Caco-2 (cell line): ENCODE measurements at regions not wholly inside any gene's neighbourhood (a gene's known extent, or its start where the extent isn't known, plus 50 kb on each side); places are given as distances from the start of the nearest gene placed in this dataset.

Source experiments
- BruUV-seq: library from RNA; stranded (reverse); fragments of 400-500 nt; replicated peaks from 2 replicates; lab custom pipeline; 2021; lab: Mats Ljungman, UMichigan
- CTCF ChIA-PET: fragments of 300-600 bp; sonication (Branson Sonifier 250); formaldehyde crosslinking; loops from one replicate; lab custom pipeline; 2022; ENCODE audit warnings: antibody characterized with exemption; lab: Charles Lee
- POLR2A ChIA-PET: fragments of 300-600 bp; sonication (Branson Sonifier 250); formaldehyde crosslinking; loops from one replicate; lab custom pipeline; 2022; ENCODE audit warnings: antibody characterized with exemption; lab: Charles Lee
- DNase-seq, 2 experiments: peaks; one replicate each; pipeline versions ENCODE4 v3.0.0 to v3.0.0-alpha.2; 2020 to 2022
- H3K27me3 ChIP-seq: replicated peaks from 2 replicates; pipeline ENCODE4 v1.6.0; 2011; ENCODE audit warnings: low read length; ENCODE audit not compliant: control insufficient read depth, insufficient read depth
- H3K36me3 ChIP-seq: 2 replicates; pipeline ENCODE4 v1.5.1; 2011; ENCODE audit warnings: low read length; ENCODE audit not compliant: control insufficient read depth, insufficient read depth
- H3K4me1 ChIP-seq: fragments of 250-450 bp; sonication (Bioruptor Pico); 2 replicates; pipeline ENCODE4 v1.5.1; 2020; ENCODE audit warnings: mild to moderate bottlenecking
- H3K4me3 ChIP-seq: 2 replicates; pipeline ENCODE4 v1.5.1; 2011; ENCODE audit warnings: low read depth, mild to moderate bottlenecking, control low read depth, low read length
- H3K9me3 ChIP-seq: fragments of 250-450 bp; sonication (Bioruptor Pico); 2 replicates; pipeline ENCODE4 v1.5.1; 2020; ENCODE audit warnings: mild to moderate bottlenecking, moderate library complexity
- H3K27ac Mint-ChIP-seq: one replicate; pipeline ENCODE4 v1.8.0; 2022; ENCODE audit warnings: mixed read lengths; ENCODE audit not compliant: unreplicated experiment
- H3K27me3 Mint-ChIP-seq: one replicate; pipeline ENCODE4 v1.8.0; 2022; ENCODE audit warnings: mixed read lengths; ENCODE audit not compliant: insufficient read depth, unreplicated experiment
- H3K36me3 Mint-ChIP-seq: one replicate; pipeline ENCODE4 v1.8.0; 2022; ENCODE audit warnings: mild to moderate bottlenecking, mixed read lengths; ENCODE audit not compliant: insufficient read depth, unreplicated experiment
- H3K4me1 Mint-ChIP-seq: one replicate; pipeline ENCODE4 v1.8.0; 2022; ENCODE audit warnings: low read depth, mixed read lengths; ENCODE audit not compliant: unreplicated experiment
- H3K4me3 Mint-ChIP-seq: one replicate; pipeline ENCODE4 v1.8.0; 2022; ENCODE audit warnings: mild to moderate bottlenecking, moderate library complexity, mixed read lengths; ENCODE audit not compliant: unreplicated experiment
- H3K9me3 Mint-ChIP-seq: one replicate; pipeline ENCODE4 v1.8.0; 2022; ENCODE audit warnings: mixed read lengths; ENCODE audit not compliant: unreplicated experiment
- CTCF ChIP-seq, 2 experiments: fragments of 200-600 bp in 1 of 2; IDR thresholded peaks; 1 replicate in 1 of 2; 2 replicates in 1 of 2; pipeline versions ENCODE4 v1.5.1 to v1.8.0; 2011 to 2022; ENCODE audit warnings: antibody characterized with exemption in 1 of 2, control low read depth in 1 of 2, inconsistent platforms in 1 of 2, low read depth in 1 of 2, low read length in 1 of 2, mild to moderate bottlenecking in 1 of 2, moderate library complexity in 1 of 2; ENCODE audit not compliant: insufficient read depth in 1 of 2, severe bottlenecking in 1 of 2, unreplicated experiment in 1 of 2
- intact Hi-C: fragments of 100-400 bp; cut with micrococcal nuclease; formaldehyde crosslinking; loops from one replicate; pipeline ENCODE4 v1.10.0; 2022; ENCODE audit not compliant: unreplicated experiment

- ChIA-PET CTCF (no interaction called here), POLR2A (no interaction called here)
- Histone ChIP-seq H3K36me3 (no peaks in the 10 kb centered on the region), H3K27me3 (no peaks in the 10 kb centered on the region), H3K9me3 (peaks cover 9% of the 10 kb centered on the region; the same call in 1 of the 2 replicates), H3K4me3 (no peak overlapping the region), H3K4me1 (no peaks in the 10 kb centered on the region)
- Mint-ChIP-seq H3K4me3 (no peak overlapping the region), H3K36me3 (no peaks in the 10 kb centered on the region), H3K27ac (no peak overlapping the region), H3K27me3 (no peaks in the 10 kb centered on the region), H3K4me1 (no peaks in the 10 kb centered on the region), H3K9me3 (peaks cover 9% of the 10 kb centered on the region)
- no peak for DNase-seq
- no TSS peak for BruUV-seq
- TF ChIP-seq CTCF (IDR thresholded peaks at IDR 0.05; ENCODE audit: insufficient read depth in 1 of 2, low read depth in 1 of 2, low read length in 1 of 2, severe bottlenecking in 1 of 2, unreplicated experiment in 1 of 2): no peak
- intact Hi-C loops: no loop called here
Measured at GRCh38 chr20:10129749-10130148, 88.9 kb upstream of the SNAP25 start.

GRCh38 chr20:10131732-10132345, 86.8 kb upstream of the SNAP25 start:
- no peaks in the 10 kb centered on the region for H3K36me3 ChIP-seq
- no peak overlapping the region for H3K4me3 ChIP-seq
- Mint-ChIP-seq H3K27me3 (peaks cover 3% of the 10 kb centered on the region), H3K9me3 (no peaks in the 10 kb centered on the region), H3K4me1 (no peaks in the 10 kb centered on the region), H3K36me3 (no peaks in the 10 kb centered on the region), H3K27ac (no peak overlapping the region), H3K4me3 (no peak overlapping the region)
- POLR2A ChIA-PET: no interaction called here
- H3K9me3 ChIP-seq: no peaks in the 10 kb centered on the region
- CTCF ChIA-PET: no interaction called here
- DNase-seq: no peak
- no peaks in the 10 kb centered on the region for H3K27me3 ChIP-seq
- intact Hi-C loops: no loop called here
- H3K4me1 ChIP-seq: no peaks in the 10 kb centered on the region
- no peak for TF ChIP-seq CTCF (IDR thresholded peaks at IDR 0.05; ENCODE audit: insufficient read depth in 1 of 2, low read depth in 1 of 2, low read length in 1 of 2, severe bottlenecking in 1 of 2, unreplicated experiment in 1 of 2)
- no TSS peak for BruUV-seq

DNA sequence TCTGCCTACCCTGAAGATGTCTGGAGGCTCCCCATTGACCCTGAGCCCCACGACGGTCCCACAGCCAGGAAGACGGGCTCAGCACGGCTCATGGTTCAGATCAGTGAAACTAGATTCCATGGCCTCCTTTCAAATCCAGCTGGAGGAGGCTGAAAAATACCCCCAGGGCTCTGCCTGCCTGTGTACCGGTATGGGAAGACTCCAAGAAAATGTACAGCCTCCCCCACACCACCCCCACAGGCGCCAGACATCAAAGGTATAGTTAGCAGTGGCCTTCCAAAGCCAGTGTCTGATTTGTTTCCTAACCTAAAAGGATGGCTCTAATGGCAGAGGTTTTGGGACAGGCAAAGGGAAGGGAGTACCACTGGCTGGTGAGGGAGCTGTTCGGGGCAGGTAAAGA, 86.2 kb upstream of the SNAP25 start:
- peak in 1 of 2 experiments; percentile 46 for DNase-seq
- H3K4me3 Mint-ChIP-seq: no peak overlapping the region
- H3K4me1 Mint-ChIP-seq: no peaks in the 10 kb centered on the region
- CTCF ChIA-PET: no interaction called here
- Histone ChIP-seq H3K36me3 (no peaks in the 10 kb centered on the region), H3K9me3 (no peaks in the 10 kb centered on the region), H3K4me3 (no peak overlapping the region), H3K27me3 (no peaks in the 10 kb centered on the region), H3K4me1 (no peaks in the 10 kb centered on the region)
- intact Hi-C loops: no loop called here
- no peak overlapping the region for H3K27ac Mint-ChIP-seq
- no TSS peak for BruUV-seq
- no peak for TF ChIP-seq CTCF (IDR thresholded peaks at IDR 0.05; ENCODE audit: insufficient read depth in 1 of 2, low read depth in 1 of 2, low read length in 1 of 2, severe bottlenecking in 1 of 2, unreplicated experiment in 1 of 2)
- H3K36me3 Mint-ChIP-seq: no peaks in the 10 kb centered on the region
- peaks cover 3% of the 10 kb centered on the region for H3K27me3 Mint-ChIP-seq
- H3K9me3 Mint-ChIP-seq: no peaks in the 10 kb centered on the region
- POLR2A ChIA-PET: no interaction called here
